Activated CD4-positive, CD25-positive, alpha-beta regulatory T cell (primary cell): ENCODE measurements at regions not wholly inside any gene's neighbourhood (a gene's known extent, or its start where the extent isn't known, plus 50 kb on each side); places are given as distances from the start of the nearest gene placed in this dataset.
"Not testable (repeated sequence)": the region's sequence is repeated elsewhere in the genome, so short reads cannot be mapped to it uniquely, and the experiment has no call there.

ENCODE experiments used
- DNase-seq, 4 experiments: peaks; one replicate each; lab custom pipeline; 2025; lab: John Stamatoyannopoulos, UW

GRCh38 chr13:79987761-79988160 is 353.2 kb downstream of the SPRY2 start:
- DNase-seq: no peak

GRCh38 chr13:79987323-79987722 is 353.6 kb downstream of the SPRY2 start:
- no peak for DNase-seq

- DNase-seq: no peak
These were observed 354.0 kb downstream of the SPRY2 start for GRCh38 chr13:79986890-79987289.

GRCh38 chr13:79974935-79975650 is 365.8 kb downstream of the SPRY2 start:
- DNase-seq: not testable (repeated sequence)

GRCh38 chr13:79973533-79973963 is 367.4 kb downstream of the SPRY2 start:
- DNase-seq: no peak

GRCh38 chr13:79972066-79972569 is 368.8 kb downstream of the SPRY2 start:
- no peak for DNase-seq

- DNase-seq: no peak
These were observed 374.4 kb downstream of the SPRY2 start for GRCh38 chr13:79966493-79966895.

- no peak for DNase-seq
These were observed 374.9 kb downstream of the SPRY2 start for GRCh38 chr13:79966059-79966458.

GRCh38 chr13:79946556-79946955 is 394.4 kb downstream of the SPRY2 start:
- DNase-seq: no peak

GRCh38 chr13:79943346-79944023 is 397.4 kb downstream of the SPRY2 start:
- no peak for DNase-seq

GRCh38 chr13:79941752-79942151 is 399.2 kb downstream of the SPRY2 start:
- DNase-seq: no peak

GRCh38 chr13:79939689-79940088 is 401.2 kb downstream of the SPRY2 start:
- no peak for DNase-seq

GRCh38 chr13:79937771-79938216 is 403.1 kb downstream of the SPRY2 start:
- no peak for DNase-seq

- no peak for DNase-seq
These were observed 403.6 kb downstream of the SPRY2 start for GRCh38 chr13:79937311-79937710.

- DNase-seq: no peak
These were observed 404.4 kb downstream of the SPRY2 start for GRCh38 chr13:79936368-79937136.

GRCh38 chr13:79935121-79935520 is 405.8 kb downstream of the SPRY2 start:
- no peak for DNase-seq

- no peak for DNase-seq
These were observed 407.5 kb downstream of the SPRY2 start for GRCh38 chr13:79933389-79933788.

GRCh38 chr13:79932556-79932955 is 408.4 kb downstream of the SPRY2 start:
- no peak for DNase-seq

- not testable (repeated sequence) for DNase-seq
These were observed 416.9 kb downstream of the SPRY2 start for GRCh38 chr13:79923973-79924556.

GRCh38 chr13:79919091-79919490 is 421.8 kb downstream of the SPRY2 start:
- no peak for DNase-seq

GRCh38 chr13:79918620-79919019 is 422.3 kb downstream of the SPRY2 start:
- DNase-seq: no peak

- no peak for DNase-seq
These were observed 423.3 kb downstream of the SPRY2 start for GRCh38 chr13:79917628-79918027.
